MM.1S (cell line): ENCODE measurements at regions not wholly inside any gene's neighbourhood (a gene's known extent, or its start where the extent isn't known, plus 50 kb on each side); places are given as distances from the start of the nearest gene placed in this dataset.

Source experiments
- DNase-seq: peaks from one replicate; pipeline ENCODE4 v3.0.0-alpha.2; 2015
- H2AFZ ChIP-seq: fragments of 300-600 bp; sonication (generic); 2 replicates; pipeline ENCODE4 v1.6.0; 2016; ENCODE audit warnings: antibody characterized with exemption, low read length
- H3F3A ChIP-seq: fragments of 300-600 bp; sonication (generic); 2 replicates; pipeline ENCODE4 v1.6.1; 2016; ENCODE audit warnings: mild to moderate bottlenecking, antibody characterized with exemption, low read length, moderate library complexity, mixed read lengths; ENCODE audit not compliant: insufficient read depth
- H3K27ac ChIP-seq: fragments of 300-600 bp; sonication (generic); 2 replicates; pipeline ENCODE4 v1.5.1; 2016; ENCODE audit warnings: mild to moderate bottlenecking, low read length
- H3K27me3 ChIP-seq: fragments of 300-600 bp; sonication (generic); replicated peaks from 2 replicates; pipeline ENCODE4 v1.6.0; 2016; ENCODE audit warnings: low read length; ENCODE audit not compliant: insufficient read depth
- H3K36me3 ChIP-seq: fragments of 300-600 bp; sonication (generic); replicated peaks from 2 replicates; pipeline ENCODE4 v1.6.1; 2016; ENCODE audit warnings: mild to moderate bottlenecking, low read length, mixed read lengths; ENCODE audit not compliant: insufficient read depth
- H3K4me1 ChIP-seq: fragments of 300-600 bp; sonication (generic); 2 replicates; pipeline ENCODE4 v1.6.1; 2016; ENCODE audit warnings: low read length, mixed read lengths
- H3K4me2 ChIP-seq: fragments of 300-600 bp; sonication (generic); 2 replicates; pipeline ENCODE4 v1.6.0; 2016; ENCODE audit warnings: low read depth, low read length
- H3K4me3 ChIP-seq: fragments of 300-600 bp; sonication (generic); 2 replicates; pipeline ENCODE4 v1.5.1; 2016; ENCODE audit warnings: low read length, mixed read lengths
- H3K79me2 ChIP-seq: fragments of 300-600 bp; sonication (generic); 2 replicates; pipeline ENCODE4 v1.6.1; 2016; ENCODE audit warnings: mixed run types, low read length, mixed read lengths
- H3K9ac ChIP-seq: fragments of 300-600 bp; sonication (generic); 2 replicates; pipeline ENCODE4 v1.6.1; 2016; ENCODE audit warnings: low read length, mixed read lengths
- H3K9me2 ChIP-seq: fragments of 300-600 bp; sonication (generic); replicated peaks from 2 replicates; pipeline ENCODE4 v1.6.1; 2016; ENCODE audit warnings: mild to moderate bottlenecking, low read length, mixed read lengths; ENCODE audit not compliant: insufficient read depth
- H3K9me3 ChIP-seq: fragments of 300-600 bp; sonication (generic); replicated peaks from 2 replicates; pipeline ENCODE4 v1.6.1; 2016; ENCODE audit warnings: mild to moderate bottlenecking, low read length, mixed read lengths; ENCODE audit not compliant: insufficient read depth
- H4K20me1 ChIP-seq: fragments of 300-600 bp; sonication (generic); 2 replicates; pipeline ENCODE4 v1.6.1; 2016; ENCODE audit warnings: mild to moderate bottlenecking, low read length, moderate library complexity, mixed read lengths; ENCODE audit not compliant: insufficient read depth
- CTCF ChIP-seq: fragments of 300-600 bp; sonication (generic); IDR thresholded peaks from 2 replicates; pipeline ENCODE4 v1.5.1; 2016; ENCODE audit warnings: antibody characterized with exemption, low read length, mixed read lengths
- EZH2 ChIP-seq: fragments of 300-600 bp; sonication (generic); optimal IDR thresholded peaks from 2 replicates; pipeline ENCODE3; 2017; ENCODE audit warnings: low read depth, mild to moderate bottlenecking, antibody characterized with exemption, low read length, mixed read lengths
- EZH2phosphoT487 ChIP-seq: fragments of 300-600 bp; sonication (generic); IDR thresholded peaks from 2 replicates; pipeline ENCODE4 v1.6.1; 2018; ENCODE audit warnings: antibody characterized with exemption, low read length

DNA sequence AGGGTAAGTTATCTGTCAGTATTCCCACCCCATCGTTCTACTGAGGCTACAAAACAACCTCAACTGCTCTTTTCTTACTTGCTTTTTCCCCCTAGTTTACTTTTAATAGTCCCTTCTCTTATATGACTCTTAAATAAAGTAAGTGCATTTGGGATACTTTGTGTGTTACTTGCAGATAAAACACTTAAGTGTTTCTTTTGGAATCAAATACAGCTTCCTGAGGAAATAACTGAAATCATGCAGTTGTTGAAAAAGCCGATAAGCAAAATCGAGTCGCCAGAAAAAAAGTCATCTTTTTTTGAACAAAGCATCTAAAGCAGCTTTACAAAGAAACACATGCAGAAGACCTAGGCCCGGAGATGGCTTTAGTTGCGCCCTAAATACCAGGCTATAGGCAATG, 53.5 kb upstream of the EPB41L4A start:
- Histone ChIP-seq H3F3A (no peaks in the 10 kb centered on the region), H3K36me3 (no peaks in the 10 kb centered on the region), H3K4me2 (no peak overlapping the region), H3K79me2 (no peaks in the 10 kb centered on the region), H3K9ac (no peak overlapping the region), H2AFZ (no peak overlapping the region), H3K9me2 (no peaks in the 10 kb centered on the region), H3K9me3 (no peaks in the 10 kb centered on the region), H3K4me3 (no peak overlapping the region), H3K27ac (no peak overlapping the region), H4K20me1 (no peaks in the 10 kb centered on the region), H3K4me1 (no peaks in the 10 kb centered on the region), H3K27me3 (no peaks in the 10 kb centered on the region)
- DNase-seq = no peak
- TF ChIP-seq EZH2phosphoT487 (no peak), CTCF (no peak), EZH2 (no peak)

DNA sequence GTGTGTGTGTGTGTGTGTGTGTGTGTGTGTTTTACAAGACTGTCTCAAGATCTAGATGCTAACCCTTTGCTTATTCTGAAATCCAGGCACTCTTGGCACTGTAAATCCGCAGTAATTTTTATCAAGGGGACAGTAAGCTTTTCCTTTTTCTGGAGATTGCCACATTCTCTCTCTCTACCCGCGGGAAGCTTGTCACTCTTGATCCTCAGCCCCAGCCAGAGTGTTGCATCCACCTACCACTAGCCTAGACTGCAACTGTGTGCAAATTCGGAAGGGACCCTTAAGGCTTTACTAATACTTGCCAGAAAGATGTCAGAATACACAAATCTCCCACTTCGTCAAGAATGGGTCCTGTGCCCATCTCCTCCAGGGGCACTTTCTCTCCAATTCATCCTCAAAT, 54.9 kb upstream of the EPB41L4A start:
- no peak overlapping the region for H3K4me2 ChIP-seq
- H3K4me3 ChIP-seq = no peak overlapping the region
- H3K9ac ChIP-seq = no peak overlapping the region
- no peaks in the 10 kb centered on the region for H3K36me3 ChIP-seq
- no peaks in the 10 kb centered on the region for H3K9me2 ChIP-seq
- H3K79me2 ChIP-seq = no peaks in the 10 kb centered on the region
- no peak for DNase-seq
- H3K27me3 ChIP-seq = no peaks in the 10 kb centered on the region
- no peak for TF ChIP-seq EZH2
- TF ChIP-seq CTCF = no peak
- TF ChIP-seq EZH2phosphoT487 = no peak
- no peaks in the 10 kb centered on the region for H4K20me1 ChIP-seq
- H3K27ac ChIP-seq = no peak overlapping the region
- no peak overlapping the region for H2AFZ ChIP-seq
- no peaks in the 10 kb centered on the region for H3F3A ChIP-seq
- no peaks in the 10 kb centered on the region for H3K4me1 ChIP-seq
- no peaks in the 10 kb centered on the region for H3K9me3 ChIP-seq

DNA sequence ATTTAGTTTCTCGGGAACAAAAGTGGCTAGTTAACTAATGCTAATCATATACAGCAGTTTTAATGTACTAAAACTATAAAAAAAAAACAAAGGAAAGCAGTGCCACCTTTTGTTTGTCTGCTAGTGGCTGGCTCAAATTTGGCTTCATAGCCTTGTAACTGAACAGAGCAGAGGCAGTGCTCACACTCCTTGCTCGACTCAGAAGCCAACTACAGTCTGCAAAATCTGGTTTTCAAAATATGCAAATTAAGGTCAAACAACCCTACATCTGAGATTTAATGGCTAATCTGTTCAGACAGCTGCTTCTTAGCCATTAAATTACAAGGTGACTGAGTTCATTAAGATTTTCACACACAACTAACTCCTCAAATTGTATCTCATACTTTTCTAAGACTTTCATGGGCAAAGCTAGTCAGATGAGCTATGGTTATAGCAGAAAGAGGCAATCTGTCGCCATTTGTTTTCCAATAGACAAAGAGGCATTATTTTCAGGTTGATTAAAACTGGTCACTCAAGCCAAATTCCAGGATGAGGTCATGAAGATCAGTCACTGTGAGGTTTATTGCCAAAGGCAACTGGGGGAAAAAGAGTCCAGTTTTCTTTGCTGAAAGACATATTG, 56.8 kb upstream of the EPB41L4A start:
- no peaks in the 10 kb centered on the region for H3K79me2 ChIP-seq
- no peaks in the 10 kb centered on the region for H3K36me3 ChIP-seq
- H3K4me2 ChIP-seq = no peak overlapping the region
- no peaks in the 10 kb centered on the region for H3K9me3 ChIP-seq
- no peak for DNase-seq
- H3F3A ChIP-seq = no peaks in the 10 kb centered on the region
- H3K27me3 ChIP-seq = no peaks in the 10 kb centered on the region
- no peak overlapping the region for H3K9ac ChIP-seq
- H3K4me3 ChIP-seq = no peak overlapping the region
- H3K4me1 ChIP-seq = no peaks in the 10 kb centered on the region
- no peak overlapping the region for H3K27ac ChIP-seq
- TF ChIP-seq CTCF (no peak), EZH2phosphoT487 (no peak)
- no peaks in the 10 kb centered on the region for H4K20me1 ChIP-seq
- no peaks in the 10 kb centered on the region for H3K9me2 ChIP-seq
- no peak overlapping the region for H2AFZ ChIP-seq
